ENCODE measurements at regions not wholly inside any gene's neighbourhood (a gene's known extent, or its start where the extent isn't known, plus 50 kb on each side); places are given as distances from the start of the nearest gene placed in this dataset.

GRCh38 chr6:45830441-45831139 lies 185.1 kb downstream of the CLIC5 start:
- no peak for DNase-seq (ENCODE audit: low spot score)

DNA sequence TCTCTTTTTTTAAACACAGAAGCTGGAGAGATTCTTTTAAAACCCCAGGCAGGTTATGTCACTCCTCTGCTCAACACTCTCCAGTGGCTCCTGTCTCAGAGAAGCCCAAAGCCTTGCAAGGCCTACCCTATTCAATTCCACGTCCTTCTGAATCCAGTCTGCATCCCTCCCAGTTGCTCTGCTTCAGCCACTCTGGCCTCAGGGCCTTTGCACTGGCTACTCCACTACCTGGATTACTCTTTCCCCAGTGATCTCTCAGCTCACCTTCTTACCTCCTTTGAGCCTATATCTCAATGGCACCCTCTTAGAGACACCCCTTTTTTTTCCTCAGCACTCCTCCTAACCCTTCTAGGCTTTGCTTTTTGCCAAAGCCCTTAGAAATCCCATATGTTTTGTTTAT lies 185.8 kb downstream of the CLIC5 start:
- DNase-seq (ENCODE audit: low spot score) = no peak

DNA sequence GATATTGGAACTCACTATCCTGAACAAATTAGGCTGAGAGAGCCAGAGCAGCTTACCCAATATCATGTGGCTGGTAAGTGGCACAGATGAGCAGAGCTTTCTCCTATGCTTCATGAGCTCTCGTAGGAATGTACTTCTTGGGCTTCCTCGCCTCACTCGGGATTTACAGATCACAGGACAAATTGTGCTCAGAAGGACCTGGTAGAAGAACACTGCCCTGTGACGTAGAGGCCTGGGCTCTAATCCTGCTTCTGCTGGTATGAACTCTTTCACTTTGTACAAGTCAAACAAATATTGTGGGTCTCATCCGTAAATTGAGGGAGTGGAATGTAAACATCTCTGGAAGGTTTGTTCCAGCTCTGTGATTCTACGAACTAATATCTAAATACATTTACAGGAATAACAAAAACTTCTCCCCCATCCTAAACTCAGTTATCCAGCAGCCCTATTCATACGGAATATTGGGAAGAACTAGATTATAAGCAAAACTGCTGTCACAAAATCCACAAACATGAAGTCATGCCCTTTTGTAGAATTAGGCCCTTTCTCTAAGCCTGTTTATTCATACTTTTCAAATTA lies 187.6 kb downstream of the CLIC5 start:
- no peak for DNase-seq (ENCODE audit: low spot score)

DNA sequence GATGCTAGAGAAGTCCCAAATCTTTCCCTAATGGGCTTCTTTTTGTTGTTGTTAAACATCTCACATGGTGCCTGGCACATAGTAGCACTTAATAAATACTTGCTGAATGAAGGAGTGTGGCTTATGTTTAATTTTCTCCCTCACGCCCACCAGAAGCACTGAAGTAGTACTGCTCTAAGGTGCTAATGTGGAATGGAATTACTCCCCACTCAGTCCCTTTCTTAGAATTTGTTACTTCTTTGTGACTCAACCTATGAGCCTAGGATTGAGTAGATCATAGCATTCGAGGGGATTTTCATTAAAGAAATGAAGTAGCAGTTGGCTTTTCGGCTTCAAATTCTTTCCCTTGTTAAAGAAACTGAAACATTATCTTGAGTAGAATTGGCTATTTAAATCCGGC lies 192.8 kb downstream of the CLIC5 start:
- DNase-seq (ENCODE audit: low spot score) = no peak

DNA sequence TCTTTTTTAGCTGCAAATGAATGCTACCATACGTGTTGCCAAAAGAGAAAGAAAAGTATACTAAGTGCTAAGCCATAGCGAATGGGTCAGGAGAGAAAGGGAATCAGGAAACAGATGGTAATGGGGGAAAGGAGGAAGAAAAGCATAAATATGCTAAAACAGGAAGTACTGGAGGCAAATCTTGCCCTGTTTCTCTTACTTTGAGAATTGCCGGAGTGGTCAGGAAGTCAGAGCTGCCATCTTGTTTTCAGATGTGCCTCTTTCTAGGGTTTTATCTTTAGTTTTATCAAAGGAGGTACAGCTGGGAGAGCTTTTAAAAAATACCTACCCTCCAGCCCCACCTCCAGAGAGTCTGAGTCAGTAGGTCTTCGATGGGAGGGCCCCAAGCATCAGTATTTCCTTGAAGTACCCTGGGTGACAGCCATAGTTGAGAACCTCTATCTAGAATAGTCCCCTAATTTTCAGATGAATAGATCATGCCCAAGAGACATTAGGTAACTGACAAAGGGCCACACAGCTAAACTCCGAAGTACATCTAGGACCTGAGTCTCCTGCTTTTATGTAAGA lies 193.3 kb downstream of the CLIC5 start:
- no peak for DNase-seq (ENCODE audit: low spot score)

DNA sequence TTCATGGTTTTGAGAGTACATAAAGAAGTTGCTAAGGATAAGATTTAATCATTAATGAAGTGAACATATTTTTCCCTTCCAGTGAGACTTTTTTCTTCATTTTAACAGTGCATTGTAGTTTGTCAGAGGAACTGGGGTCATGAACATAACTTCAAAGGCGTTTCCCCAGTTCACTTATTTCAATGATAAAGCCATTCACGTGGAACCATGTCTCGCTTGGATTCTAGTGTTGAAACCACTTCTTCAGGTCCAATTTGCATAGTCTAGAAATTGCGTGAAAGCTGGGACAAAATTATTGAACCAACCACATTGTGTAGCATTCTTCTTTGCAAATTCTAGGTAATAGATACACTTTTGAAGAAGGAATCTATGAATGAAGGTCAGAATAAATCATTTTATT lies 197.0 kb downstream of the CLIC5 start:
- DNase-seq (ENCODE audit: low spot score) = no peak

GRCh38 chr6:45816674-45817297 lies 198.9 kb downstream of the CLIC5 start:
- DNase-seq (ENCODE audit: low spot score) = no peak

DNA sequence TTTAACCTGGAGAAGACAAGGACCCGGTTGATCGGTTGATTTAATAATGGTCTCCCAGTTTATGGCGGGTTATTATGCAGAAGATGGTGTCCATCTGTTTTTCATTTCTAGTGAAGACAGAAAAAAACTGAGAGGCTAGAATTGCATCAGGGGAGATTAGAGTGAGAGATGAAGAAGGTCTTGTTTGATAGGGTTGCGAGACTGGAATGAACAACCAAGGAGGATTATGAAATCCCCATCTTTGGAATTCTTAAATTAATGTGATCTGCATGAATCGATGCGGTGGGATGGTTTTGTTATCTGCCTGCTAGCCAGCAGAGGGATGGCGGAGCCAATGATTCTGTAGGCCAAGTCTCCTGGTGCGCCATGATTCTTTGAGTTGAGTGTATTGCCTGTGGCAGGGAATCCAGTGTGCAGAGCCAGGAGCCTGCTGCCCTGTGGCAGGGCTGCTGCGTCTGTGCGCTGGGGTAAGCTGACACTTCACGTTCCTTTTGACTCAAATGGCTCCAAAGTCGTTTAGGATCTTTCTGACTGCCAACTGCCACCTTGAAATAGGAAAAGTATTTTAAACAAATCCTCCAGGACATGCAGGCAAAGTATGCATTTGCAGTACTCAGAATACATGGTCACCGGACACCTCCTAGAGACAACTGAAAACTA lies 200.1 kb downstream of the CLIC5 start:
- no peak for DNase-seq (ENCODE audit: low spot score)

DNA sequence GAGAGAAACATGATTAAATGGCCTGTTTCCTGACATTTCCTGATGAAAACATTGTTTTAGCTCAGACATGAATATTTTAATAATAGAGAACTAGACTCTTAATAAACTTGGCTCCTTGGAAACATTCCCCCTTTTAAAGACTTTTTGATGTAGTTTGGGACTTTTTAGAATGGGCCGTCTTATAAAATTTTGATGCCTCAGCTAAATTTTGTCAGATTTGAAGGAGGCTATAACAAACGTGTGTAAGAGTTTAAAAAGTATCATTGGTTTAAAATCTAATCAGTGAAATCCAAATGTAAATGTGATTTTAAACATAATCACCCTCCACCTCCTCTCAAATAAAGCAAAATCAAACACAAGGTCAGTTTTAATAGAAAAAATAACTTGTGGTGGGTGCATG lies 200.9 kb downstream of the CLIC5 start:
- no peak for DNase-seq (ENCODE audit: low spot score)

- no peak for DNase-seq (ENCODE audit: low spot score)
Measured at GRCh38 chr6:45813943-45814342, 201.7 kb downstream of the CLIC5 start.

DNA sequence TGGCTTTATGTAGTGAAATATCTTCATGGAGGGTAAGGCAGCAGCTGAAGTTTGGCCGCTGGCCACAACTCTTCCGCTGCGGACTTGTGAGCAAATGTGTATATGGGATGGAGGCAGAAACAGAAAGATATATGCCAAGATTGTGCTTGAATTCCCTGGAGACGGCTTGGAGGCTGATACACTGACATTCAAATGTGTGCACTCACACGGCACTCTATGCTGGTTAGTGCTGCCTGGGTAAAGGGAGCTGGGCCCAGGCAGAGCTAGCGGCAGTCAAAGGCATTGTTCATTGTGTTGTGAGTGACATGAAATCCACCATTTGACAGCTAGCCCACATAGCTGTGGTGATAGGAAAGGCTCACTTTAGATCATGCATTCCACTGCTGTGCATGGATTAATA lies 202.7 kb downstream of the CLIC5 start:
- DNase-seq (ENCODE audit: low spot score) = peak; percentile 88

DNA sequence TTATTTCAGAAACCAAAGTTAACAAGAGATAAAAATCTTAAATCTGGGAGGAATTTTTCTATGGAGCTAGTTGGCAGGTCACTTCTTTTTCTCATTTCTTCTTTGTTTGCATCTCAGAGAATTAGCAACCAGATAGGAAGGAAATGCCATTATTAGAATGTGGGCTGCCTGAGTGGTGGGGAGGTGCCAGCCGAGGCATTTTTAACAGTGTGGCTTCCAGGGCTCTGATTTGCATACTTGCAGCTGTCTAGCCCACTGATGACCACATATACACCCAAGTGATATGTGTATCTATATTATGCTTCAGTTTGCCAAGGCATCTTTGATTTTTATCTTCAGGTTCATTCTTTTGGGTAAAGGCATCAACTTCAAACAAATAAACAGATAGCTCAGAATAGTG lies 206.7 kb downstream of the CLIC5 start:
- DNase-seq (ENCODE audit: low spot score) = no peak

GRCh38 chr6:45808042-45808645 lies 207.5 kb downstream of the CLIC5 start:
- no peak for DNase-seq (ENCODE audit: low spot score)

DNA sequence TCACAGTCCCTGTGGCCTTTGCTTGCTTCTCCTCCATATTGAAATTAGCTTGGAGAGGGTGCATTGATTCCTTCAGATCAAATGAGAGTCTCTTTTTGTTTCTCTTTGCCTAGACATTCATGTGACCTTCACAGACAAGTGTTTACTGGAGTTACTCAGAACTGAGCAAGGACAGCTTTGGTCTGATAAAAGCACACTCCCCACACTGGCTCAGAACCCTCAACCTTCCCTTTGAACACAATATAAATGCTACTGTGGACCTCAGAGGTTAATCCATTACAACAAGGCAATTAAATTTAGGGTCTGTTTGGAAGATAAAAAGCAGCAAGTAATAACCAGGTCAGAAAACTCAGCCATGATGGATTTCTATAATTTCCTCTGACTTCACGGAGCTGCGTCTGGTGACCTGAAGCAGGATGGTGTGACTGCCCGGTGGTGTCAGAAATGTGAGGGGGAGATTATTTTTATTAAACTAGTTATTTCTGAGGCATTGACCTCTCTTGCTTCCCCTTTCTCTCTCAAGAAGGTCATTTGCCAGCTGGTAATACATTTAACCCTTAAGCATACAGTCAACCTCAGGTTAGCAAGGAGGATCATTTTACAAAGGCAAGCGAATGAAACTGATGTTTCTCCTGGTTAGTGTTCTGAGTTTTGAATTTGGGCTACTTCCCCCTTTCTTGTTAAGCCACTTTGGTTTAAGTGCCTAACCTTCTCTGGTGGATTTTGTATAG lies 208.2 kb downstream of the CLIC5 start:
- no peak for DNase-seq (ENCODE audit: low spot score)

DNA sequence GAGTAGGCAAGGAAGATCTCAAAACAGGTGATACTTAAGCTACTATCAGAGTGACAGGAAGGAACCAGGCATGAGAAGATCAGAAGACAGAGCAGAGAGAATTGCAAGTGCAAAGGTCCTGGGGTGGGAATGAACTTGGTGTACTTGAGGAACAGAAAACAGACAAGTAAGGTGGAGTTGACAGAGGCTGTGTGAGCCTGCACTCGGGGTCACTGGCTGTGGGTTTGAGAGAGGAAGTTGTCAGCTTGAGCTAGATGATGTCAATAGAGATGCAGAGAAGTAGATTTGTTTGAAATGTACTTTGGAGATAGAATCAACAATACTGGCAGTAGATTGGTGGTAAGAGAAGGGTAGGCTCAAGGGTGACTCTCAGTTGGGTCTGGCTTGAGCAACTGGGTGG lies 209.5 kb downstream of the CLIC5 start:
- no peak for DNase-seq (ENCODE audit: low spot score)

GRCh38 chr6:45803071-45803470 lies 212.6 kb downstream of the CLIC5 start:
- DNase-seq (ENCODE audit: low spot score) = no peak

GRCh38 chr6:45801471-45802289 lies 214.0 kb downstream of the CLIC5 start:
- DNase-seq (ENCODE audit: low spot score) = peak; percentile 42

GRCh38 chr6:45800911-45801310 lies 214.7 kb downstream of the CLIC5 start:
- DNase-seq (ENCODE audit: low spot score) = no peak

DNA sequence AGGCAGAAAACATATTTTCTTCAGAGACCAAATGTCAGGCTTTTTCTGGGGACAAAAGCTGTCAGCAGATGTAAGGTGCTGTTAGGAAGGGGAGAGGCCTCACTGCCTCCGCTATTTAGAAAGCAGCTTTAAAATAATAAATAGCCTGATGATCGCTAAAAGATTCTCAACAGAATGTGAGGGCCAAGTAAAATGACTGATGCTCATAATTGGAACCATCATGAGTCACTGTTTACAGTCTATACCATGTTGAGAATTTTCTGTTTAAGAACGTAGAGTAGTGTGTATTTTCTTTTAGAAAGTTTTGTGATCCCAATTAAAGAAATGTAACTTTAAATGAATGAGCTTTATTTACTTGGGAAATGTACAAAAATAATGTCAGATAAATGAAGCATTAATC lies 220.0 kb downstream of the CLIC5 start:
- no peak for DNase-seq (ENCODE audit: low spot score)

DNA sequence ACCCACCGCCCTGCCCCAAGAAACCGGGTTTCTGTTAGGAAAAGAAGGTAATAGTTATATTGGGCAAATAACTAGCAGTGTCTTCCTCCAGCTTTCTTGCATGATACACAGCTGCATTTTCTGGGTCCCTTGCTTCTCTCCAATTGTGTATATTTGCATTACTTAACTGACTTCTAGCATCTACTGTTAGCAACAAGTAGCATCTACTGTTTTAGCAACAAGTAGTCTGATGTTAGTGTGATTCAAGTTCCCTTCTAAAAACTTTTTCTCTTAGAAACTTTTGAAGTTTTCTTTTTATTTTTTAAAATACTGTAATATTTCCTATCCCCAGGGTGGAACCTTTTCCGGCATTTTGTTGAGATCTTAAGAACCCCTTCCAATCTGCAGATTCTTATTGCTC lies 221.2 kb downstream of the CLIC5 start:
- DNase-seq (ENCODE audit: low spot score) = no peak

All from COLO829 (cell line).